ENCODE measurements at regions not wholly inside any gene's neighbourhood (a gene's known extent, or its start where the extent isn't known, plus 50 kb on each side); places are given as distances from the start of the nearest gene placed in this dataset.

DNA sequence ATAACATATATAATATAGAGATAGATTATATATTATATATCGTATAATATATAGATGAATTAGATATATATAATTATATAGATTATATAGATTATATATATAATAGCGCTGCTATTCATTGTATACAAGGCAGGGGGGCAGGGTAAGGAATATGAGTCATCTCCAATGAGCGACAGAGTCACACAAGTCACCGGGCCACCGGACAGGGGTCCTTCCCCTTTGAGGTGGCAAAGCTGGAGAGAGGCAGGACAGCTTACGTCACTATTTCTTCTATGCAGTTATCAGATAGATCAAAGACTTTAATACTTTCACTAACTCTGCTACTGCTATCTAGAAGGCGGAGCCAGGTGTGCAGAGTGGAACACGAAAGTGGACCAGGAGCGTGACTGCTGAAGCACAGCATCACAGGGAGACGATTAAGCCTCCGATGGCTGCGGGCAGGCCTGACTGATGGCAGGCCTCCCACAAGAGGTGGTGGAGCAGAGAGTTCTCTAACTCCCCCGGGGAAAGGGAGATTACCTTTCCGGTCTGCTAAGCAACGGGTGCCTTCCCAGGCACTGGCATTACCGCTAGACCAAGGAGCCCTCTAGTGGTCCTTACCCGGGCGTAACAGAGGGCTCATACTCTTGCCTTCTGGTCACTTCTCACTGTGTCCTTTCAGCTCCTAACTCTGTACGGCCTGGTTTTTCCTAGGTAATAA, 2154.7 kb downstream of the MRPL39 start:
- no peak overlapping the region for H3K4me2 ChIP-seq (ENCODE audit: low read depth, low read length, poor library complexity, severe bottlenecking)
- H3K36me3 ChIP-seq (ENCODE audit: insufficient read depth, low read length): no peaks in the 10 kb centered on the region
- no peaks in the 10 kb centered on the region for H4K20me1 ChIP-seq (ENCODE audit: insufficient read depth, low read length, poor library complexity, severe bottlenecking)
- H3F3A ChIP-seq (ENCODE audit: low read depth): no peaks in the 10 kb centered on the region
- H2AFZ ChIP-seq (ENCODE audit: low read length): no peak overlapping the region
- TF ChIP-seq, protein P1, sequence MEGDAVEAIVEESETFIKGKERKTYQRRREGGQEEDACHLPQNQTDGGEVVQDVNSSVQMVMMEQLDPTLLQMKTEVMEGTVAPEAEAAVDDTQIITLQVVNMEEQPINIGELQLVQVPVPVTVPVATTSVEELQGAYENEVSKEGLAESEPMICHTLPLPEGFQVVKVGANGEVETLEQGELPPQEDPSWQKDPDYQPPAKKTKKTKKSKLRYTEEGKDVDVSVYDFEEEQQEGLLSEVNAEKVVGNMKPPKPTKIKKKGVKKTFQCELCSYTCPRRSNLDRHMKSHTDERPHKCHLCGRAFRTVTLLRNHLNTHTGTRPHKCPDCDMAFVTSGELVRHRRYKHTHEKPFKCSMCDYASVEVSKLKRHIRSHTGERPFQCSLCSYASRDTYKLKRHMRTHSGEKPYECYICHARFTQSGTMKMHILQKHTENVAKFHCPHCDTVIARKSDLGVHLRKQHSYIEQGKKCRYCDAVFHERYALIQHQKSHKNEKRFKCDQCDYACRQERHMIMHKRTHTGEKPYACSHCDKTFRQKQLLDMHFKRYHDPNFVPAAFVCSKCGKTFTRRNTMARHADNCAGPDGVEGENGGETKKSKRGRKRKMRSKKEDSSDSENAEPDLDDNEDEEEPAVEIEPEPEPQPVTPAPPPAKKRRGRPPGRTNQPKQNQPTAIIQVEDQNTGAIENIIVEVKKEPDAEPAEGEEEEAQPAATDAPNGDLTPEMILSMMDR (conservative IDR thresholded peaks at IDR 0.05; ENCODE audit: low read length): no peak
- no peak for TF ChIP-seq EZH2phosphoT487 (IDR thresholded peaks at IDR 0.05; ENCODE audit: borderline replicate concordance)
- H3K9me3 ChIP-seq (ENCODE audit: insufficient read depth, low read depth, low read length): no peaks in the 10 kb centered on the region
- no peaks in the 10 kb centered on the region for H3K9me2 ChIP-seq (replicated peaks; ENCODE audit: low read depth, low read length)
- no peaks in the 10 kb centered on the region for H3K27me3 ChIP-seq (ENCODE audit: insufficient read depth, low read length, poor library complexity, severe bottlenecking)
- no peak overlapping the region for H3K4me3 ChIP-seq (ENCODE audit: low read length, poor library complexity, severe bottlenecking)
- no peak overlapping the region for H3K9ac ChIP-seq (ENCODE audit: low read depth, low read length, poor library complexity, severe bottlenecking)
- H3K4me1 ChIP-seq (ENCODE audit: insufficient read depth, low read length, poor library complexity, severe bottlenecking): no peaks in the 10 kb centered on the region
- no peaks in the 10 kb centered on the region for H3K79me2 ChIP-seq (ENCODE audit: insufficient read depth, low read length)

DNA sequence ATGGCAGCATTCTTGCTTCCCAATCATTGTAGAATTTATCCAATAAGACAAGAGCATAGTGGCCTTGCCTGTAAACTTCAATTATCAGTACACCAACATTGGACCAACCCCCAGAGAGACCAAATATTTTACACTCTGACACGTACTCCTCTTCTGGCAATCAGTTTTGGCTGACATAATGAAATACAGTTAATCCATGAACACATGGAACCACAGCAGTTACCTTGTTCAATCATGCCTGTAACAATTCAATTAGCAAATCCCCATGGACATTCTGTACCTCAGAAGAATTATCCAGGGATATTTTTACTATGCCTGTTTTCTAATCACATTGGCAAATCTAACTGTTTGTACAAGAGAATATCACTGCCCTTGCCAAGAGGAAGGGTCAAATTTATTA, 2162.0 kb downstream of the MRPL39 start:
- Histone ChIP-seq H3K9ac (ENCODE audit: low read depth, low read length, poor library complexity, severe bottlenecking) (no peak overlapping the region), H3K36me3 (ENCODE audit: insufficient read depth, low read length) (no peaks in the 10 kb centered on the region), H3K79me2 (ENCODE audit: insufficient read depth, low read length) (no peaks in the 10 kb centered on the region), H4K20me1 (ENCODE audit: insufficient read depth, low read length, poor library complexity, severe bottlenecking) (no peaks in the 10 kb centered on the region), H3K27me3 (ENCODE audit: insufficient read depth, low read length, poor library complexity, severe bottlenecking) (no peaks in the 10 kb centered on the region), H3F3A (ENCODE audit: low read depth) (no peaks in the 10 kb centered on the region), H3K4me1 (ENCODE audit: insufficient read depth, low read length, poor library complexity, severe bottlenecking) (no peaks in the 10 kb centered on the region), H3K4me3 (ENCODE audit: low read length, poor library complexity, severe bottlenecking) (no peak overlapping the region), H3K9me3 (ENCODE audit: insufficient read depth, low read depth, low read length) (no peaks in the 10 kb centered on the region), H2AFZ (ENCODE audit: low read length) (no peak overlapping the region), H3K9me2 (replicated peaks; ENCODE audit: low read depth, low read length) (no peaks in the 10 kb centered on the region), H3K4me2 (ENCODE audit: low read depth, low read length, poor library complexity, severe bottlenecking) (no peak overlapping the region)
- TF ChIP-seq, protein P1 (conservative IDR thresholded peaks at IDR 0.05; ENCODE audit: low read length): no peak
- TF ChIP-seq EZH2phosphoT487 (IDR thresholded peaks at IDR 0.05; ENCODE audit: borderline replicate concordance): no peak

DNA sequence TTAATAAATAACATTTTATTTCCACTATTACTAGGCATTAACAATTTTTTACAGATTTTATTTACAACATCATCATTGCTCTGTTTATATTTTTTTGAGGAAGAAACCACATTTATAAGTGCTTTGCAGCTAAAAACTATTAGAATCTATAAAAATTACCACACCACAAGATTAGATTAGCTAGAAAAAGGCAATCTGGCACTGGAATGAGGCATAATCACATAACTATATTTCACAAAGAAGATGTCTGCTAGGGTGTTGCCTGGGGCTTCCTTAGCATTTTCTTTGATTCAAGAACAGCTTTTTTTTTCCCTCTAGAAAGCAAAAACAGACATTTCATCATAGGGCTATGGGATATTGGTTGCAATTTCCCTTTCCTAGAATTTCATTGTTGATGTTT, 2169.2 kb downstream of the MRPL39 start:
- Histone ChIP-seq H2AFZ (ENCODE audit: low read length) (no peak overlapping the region), H3K4me2 (ENCODE audit: low read depth, low read length, poor library complexity, severe bottlenecking) (no peak overlapping the region), H4K20me1 (ENCODE audit: insufficient read depth, low read length, poor library complexity, severe bottlenecking) (no peaks in the 10 kb centered on the region), H3K79me2 (ENCODE audit: insufficient read depth, low read length) (no peaks in the 10 kb centered on the region), H3K9me3 (ENCODE audit: insufficient read depth, low read depth, low read length) (no peaks in the 10 kb centered on the region), H3K4me3 (ENCODE audit: low read length, poor library complexity, severe bottlenecking) (no peak overlapping the region), H3K27me3 (ENCODE audit: insufficient read depth, low read length, poor library complexity, severe bottlenecking) (no peaks in the 10 kb centered on the region), H3K9ac (ENCODE audit: low read depth, low read length, poor library complexity, severe bottlenecking) (no peak overlapping the region), H3F3A (ENCODE audit: low read depth) (no peaks in the 10 kb centered on the region), H3K9me2 (replicated peaks; ENCODE audit: low read depth, low read length) (no peaks in the 10 kb centered on the region), H3K4me1 (ENCODE audit: insufficient read depth, low read length, poor library complexity, severe bottlenecking) (no peaks in the 10 kb centered on the region), H3K36me3 (ENCODE audit: insufficient read depth, low read length) (no peaks in the 10 kb centered on the region)
- TF ChIP-seq, protein P1 (conservative IDR thresholded peaks at IDR 0.05; ENCODE audit: low read length): no peak
- TF ChIP-seq EZH2phosphoT487 (IDR thresholded peaks at IDR 0.05; ENCODE audit: borderline replicate concordance): no peak

Measured in Loucy (cell line).